C4-2B (cell line): ENCODE measurements at regions not wholly inside any gene's neighbourhood (a gene's known extent, or its start where the extent isn't known, plus 50 kb on each side); places are given as distances from the start of the nearest gene placed in this dataset.

Experiments used
- CTCF ChIP-seq: fragments of 450-650 bp; conservative IDR thresholded peaks from 2 replicates; pipeline ENCODE4 v1.5.1; 2017; ENCODE audit warnings: mild to moderate bottlenecking
- ZFX ChIP-seq: fragments of 450-650 bp; IDR thresholded peaks from 2 replicates; pipeline ENCODE4 v1.6.1; 2017

- no peak for TF ChIP-seq CTCF
- no peak for TF ChIP-seq ZFX
Measured at GRCh38 chr4:32342054-32342453, 1621.9 kb downstream of the PCDH7 start.
